Aorta (tissue), 5 donors: ENCODE measurements at regions not wholly inside any gene's neighbourhood (a gene's known extent, or its start where the extent isn't known, plus 50 kb on each side); places are given as distances from the start of the nearest gene placed in this dataset.

Experiments
- ATAC-seq: fragments of 200-7000 bp; cut with Tn5 transposase; one replicate; pipeline ENCODE4 v1.9.1; 2022; ENCODE audit warnings: moderate library complexity; ENCODE audit not compliant: low FRiP score
- DNase-seq, 2 donors: peaks; one replicate each; pipeline ENCODE4 v3.0.0-alpha.2; 2020
- H3K27ac ChIP-seq, 2 donors: one replicate each; pipeline ENCODE4 v1.5.1; 2013; ENCODE audit warnings: low read length in 2 of 2, mild to moderate bottlenecking in 2 of 2, moderate library complexity in 2 of 2, control low read depth in 1 of 2, inconsistent platforms in 1 of 2, low read depth in 1 of 2
- H3K27me3 ChIP-seq, 2 donors: one replicate each; pipeline ENCODE4 v1.6.1; 2013; ENCODE audit warnings: control low read depth in 1 of 2, low read length in 1 of 2, mild to moderate bottlenecking in 1 of 2, moderate library complexity in 1 of 2; ENCODE audit not compliant: insufficient read depth in 2 of 2, control insufficient read depth in 1 of 2
- H3K36me3 ChIP-seq, 2 donors: one replicate each; pipeline ENCODE4 v1.6.1; 2013; ENCODE audit warnings: control low read depth in 1 of 2, low read length in 1 of 2, mild to moderate bottlenecking in 1 of 2; ENCODE audit not compliant: insufficient read depth in 2 of 2, control insufficient read depth in 1 of 2
- H3K4me1 ChIP-seq, 2 donors: one replicate each; pipeline ENCODE4 v1.6.1; 2013; ENCODE audit warnings: low read length in 2 of 2, control low read depth in 1 of 2, mild to moderate bottlenecking in 1 of 2, moderate library complexity in 1 of 2; ENCODE audit not compliant: insufficient read depth in 2 of 2, control insufficient read depth in 1 of 2
- H3K4me3 ChIP-seq, 2 donors: one replicate each; pipeline ENCODE4 v1.5.1; 2013; ENCODE audit warnings: low read length in 2 of 2, control low read depth in 1 of 2, mild to moderate bottlenecking in 1 of 2
- H3K9me3 ChIP-seq: one replicate; pipeline ENCODE4 v1.6.1; 2013; ENCODE audit warnings: mild to moderate bottlenecking, low read length; ENCODE audit not compliant: control insufficient read depth
- WGBS, 2 donors: extraction: QIAGEN DNeasy Blood & Tissue Kit; methylation state at CpG; one replicate each; pipeline ENCODE4 v1.1.7; 2013; 5-methylcytosine and 5-hydroxymethylcytosine counted together
- intact Hi-C, 2 donors: fragments of 100-400 bp; cut with DNase I; formaldehyde crosslinking; loops; one replicate each; pipeline versions ENCODE4 v1.14.2 to v1.15.0; 2022
- donor health status: healthy with polysubstance abuse.
- donor health status: Bipolar disorder and iron deficiency.
- donor health status: DM: no; HTN: no; CAD: no.
- donor health status: DM: no; HTN: no; CAD: no.
- donor health status: DM: yes; HTN: yes; CAD: no.

GRCh38 chr19:30312582-30313352, 59.4 kb upstream of the ZNF536 start:
- no peak for ATAC-seq
- no peak for DNase-seq

GRCh38 chr19:30313353-30313750, 58.8 kb upstream of the ZNF536 start:
- no peaks in the 10 kb centered on the region for H3K27me3 ChIP-seq
- DNase-seq, result no peak
- no peaks in the 10 kb centered on the region for H3K4me1 ChIP-seq
- no peak overlapping the region for H3K27ac ChIP-seq
- 86% methylated on average over 2 of the region's 2 CpGs for WGBS, 2 donors
- intact Hi-C loops, result no loop called here
- H3K36me3 ChIP-seq, result no peaks in the 10 kb centered on the region
- H3K9me3 ChIP-seq, result no peaks in the 10 kb centered on the region
- no peak for ATAC-seq
- H3K4me3 ChIP-seq, result no peak overlapping the region

More at GRCh38 chr19:30312582-30313352, 59.4 kb upstream of the ZNF536 start:
- 70 to 78% methylated on average over 14 of the region's 14 CpGs for WGBS, 2 donors
- H3K36me3 ChIP-seq, result no peaks in the 10 kb centered on the region
- H3K9me3 ChIP-seq, result no peaks in the 10 kb centered on the region
- H3K4me3 ChIP-seq, result no peak overlapping the region
- intact Hi-C loops, result no loop called here
- no peak overlapping the region for H3K27ac ChIP-seq
- no peaks in the 10 kb centered on the region for H3K27me3 ChIP-seq
- no peaks in the 10 kb centered on the region for H3K4me1 ChIP-seq

- 81 to 85% methylated on average over 14 of the region's 14 CpGs for WGBS, 2 donors
- ATAC-seq, result no peak
- no peaks in the 10 kb centered on the region for H3K27me3 ChIP-seq
These were observed 58.0 kb upstream of the ZNF536 start for GRCh38 chr19:30314056-30314804.

GRCh38 chr19:30314805-30315155, 57.4 kb upstream of the ZNF536 start:
- intact Hi-C loops, result no loop called here
- Histone ChIP-seq H3K27me3 (no peaks in the 10 kb centered on the region), H3K4me3 (no peak overlapping the region), H3K27ac (no peak overlapping the region), H3K9me3 (no peaks in the 10 kb centered on the region), H3K36me3 (no peaks in the 10 kb centered on the region), H3K4me1 (no peaks in the 10 kb centered on the region)
- WGBS, 2 donors, result 88 to 90% methylated on average over 5 of the region's 5 CpGs
- DNase-seq, result no peak
- no peak for ATAC-seq

More at GRCh38 chr19:30314056-30314804, 58.0 kb upstream of the ZNF536 start:
- intact Hi-C loops, result no loop called here
- H3K4me3 ChIP-seq, result no peak overlapping the region
- H3K4me1 ChIP-seq, result no peaks in the 10 kb centered on the region
- no peak for DNase-seq
- H3K36me3 ChIP-seq, result no peaks in the 10 kb centered on the region
- H3K9me3 ChIP-seq, result no peaks in the 10 kb centered on the region
- no peak overlapping the region for H3K27ac ChIP-seq

- no peak for DNase-seq
- intact Hi-C loops, result no loop called here
- Histone ChIP-seq H3K4me1 (no peaks in the 10 kb centered on the region), H3K27ac (no peak overlapping the region), H3K4me3 (no peak overlapping the region), H3K36me3 (no peaks in the 10 kb centered on the region), H3K27me3 (no peaks in the 10 kb centered on the region), H3K9me3 (no peaks in the 10 kb centered on the region)
- WGBS, 2 donors, result 86 to 90% methylated on average over 2 of the region's 2 CpGs
- no peak for ATAC-seq
These were observed 57.0 kb upstream of the ZNF536 start for GRCh38 chr19:30315159-30315558.

GRCh38 chr19:30316000-30316491, 56.1 kb upstream of the ZNF536 start:
- intact Hi-C loops, result no loop called here
- no peak for ATAC-seq
- WGBS, 2 donors, result 95 to 99% methylated on average over 4 of the region's 4 CpGs

GRCh38 chr19:30316560-30317106, 55.6 kb upstream of the ZNF536 start:
- no peak for ATAC-seq
- no peaks in the 10 kb centered on the region for H3K4me1 ChIP-seq
- no peaks in the 10 kb centered on the region for H3K27me3 ChIP-seq
- no peaks in the 10 kb centered on the region for H3K9me3 ChIP-seq
- WGBS, 2 donors, result 87 to 89% methylated on average over 6 of the region's 6 CpGs
- no peak for DNase-seq
- H3K4me3 ChIP-seq, result no peak overlapping the region
- intact Hi-C loops, result no loop called here
- H3K27ac ChIP-seq, result no peak overlapping the region
- H3K36me3 ChIP-seq, result no peaks in the 10 kb centered on the region

More at GRCh38 chr19:30316000-30316491, 56.1 kb upstream of the ZNF536 start:
- H3K9me3 ChIP-seq, result no peaks in the 10 kb centered on the region
- no peaks in the 10 kb centered on the region for H3K36me3 ChIP-seq
- no peaks in the 10 kb centered on the region for H3K27me3 ChIP-seq
- DNase-seq, result no peak
- H3K4me3 ChIP-seq, result no peak overlapping the region
- no peak overlapping the region for H3K27ac ChIP-seq
- no peaks in the 10 kb centered on the region for H3K4me1 ChIP-seq

GRCh38 chr19:30317403-30317802, 54.8 kb upstream of the ZNF536 start:
- WGBS, 2 donors, result 86 to 90% methylated on average over 7 of the region's 7 CpGs
- intact Hi-C loops, result no loop called here

More at GRCh38 chr19:30317403-30317802, 54.8 kb upstream of the ZNF536 start:
- no peak for ATAC-seq
- H3K4me1 ChIP-seq, result no peaks in the 10 kb centered on the region
- no peak overlapping the region for H3K27ac ChIP-seq
- no peak overlapping the region for H3K4me3 ChIP-seq
- peak in 1 of 2 donors; percentile 62 for DNase-seq
- no peaks in the 10 kb centered on the region for H3K36me3 ChIP-seq
- H3K27me3 ChIP-seq, result no peaks in the 10 kb centered on the region
- no peaks in the 10 kb centered on the region for H3K9me3 ChIP-seq
